Neural cell (in vitro differentiated cells): ENCODE measurements at regions not wholly inside any gene's neighbourhood (a gene's known extent, or its start where the extent isn't known, plus 50 kb on each side); places are given as distances from the start of the nearest gene placed in this dataset.
A peak's percentile ranks its signal among the peaks of the same experiment; 100 is the strongest.

Experiments
- H2AFZ ChIP-seq: fragments of 200-600, 300-800 bp; sonication (generic), shearing (Covaris generic); 2 replicates; pipeline ENCODE4 v1.6.0; 2014; ENCODE audit warnings: low read depth, mild to moderate bottlenecking, antibody characterized with exemption, low read length, moderate library complexity
- H3F3A ChIP-seq: fragments of 200-600 bp; shearing (Covaris generic); 2 replicates; pipeline ENCODE4 v1.6.1; 2016; ENCODE audit warnings: mild to moderate bottlenecking, moderate library complexity, mixed read lengths, antibody characterized with exemption, low read length; ENCODE audit not compliant: insufficient read depth, poor library complexity, severe bottlenecking
- H3K27ac ChIP-seq: fragments of 200-600, 300-800 bp; sonication (generic), shearing (Covaris generic); 2 replicates; pipeline ENCODE4 v1.5.1; 2014; ENCODE audit warnings: mild to moderate bottlenecking, low read length, moderate library complexity
- H3K27me3 ChIP-seq: fragments of 300-800, 200-600 bp; sonication (generic), shearing (Covaris generic); 2 replicates; pipeline ENCODE4 v1.6.0; 2014; ENCODE audit warnings: mild to moderate bottlenecking, low read depth, low read length, moderate library complexity; ENCODE audit not compliant: insufficient read depth
- H3K36me3 ChIP-seq: fragments of 300-800, 200-600 bp; sonication (generic), shearing (Covaris generic); 2 replicates; pipeline ENCODE4 v1.5.1; 2014; ENCODE audit warnings: mild to moderate bottlenecking, antibody characterized with exemption, low read length, moderate library complexity; ENCODE audit not compliant: insufficient read depth
- H3K4me2 ChIP-seq: fragments of 300-800, 200-600 bp; sonication (generic), shearing (Covaris generic); 2 replicates; pipeline ENCODE4 v1.6.0; 2014; ENCODE audit warnings: mild to moderate bottlenecking, low read length
- H3K4me3 ChIP-seq: fragments of 300-800, 200-600 bp; sonication (generic), shearing (Covaris generic); 2 replicates; pipeline ENCODE4 v1.5.1; 2014; ENCODE audit warnings: mild to moderate bottlenecking, low read length, moderate library complexity
- H3K79me2 ChIP-seq: fragments of 200-600 bp; shearing (Covaris generic); replicated peaks from 2 replicates; pipeline ENCODE4 v1.6.0; 2014; ENCODE audit warnings: mild to moderate bottlenecking, low read length, moderate library complexity; ENCODE audit not compliant: insufficient read depth
- H3K9ac ChIP-seq: fragments of 300-800, 200-600 bp; sonication (generic), shearing (Covaris generic); 2 replicates; pipeline ENCODE4 v1.6.1; 2016; ENCODE audit warnings: mild to moderate bottlenecking, low read length, mixed read lengths
- H3K9me2 ChIP-seq: fragments of 200-600 bp; shearing (Covaris generic); 2 replicates; pipeline ENCODE4 v1.6.1; 2016; ENCODE audit warnings: mild to moderate bottlenecking, low read length, mixed read lengths; ENCODE audit not compliant: insufficient read depth
- H3K9me3 ChIP-seq: fragments of 200-600, 300-800 bp; sonication (generic), shearing (Covaris generic); 2 replicates; pipeline ENCODE4 v1.6.1; 2016; ENCODE audit warnings: mild to moderate bottlenecking, mixed run types, low read length, moderate library complexity, mixed read lengths
- H4K20me1 ChIP-seq: fragments of 200-600 bp; shearing (Covaris generic); 2 replicates; pipeline ENCODE4 v1.6.1; 2016; ENCODE audit warnings: mild to moderate bottlenecking, mixed run types; ENCODE audit not compliant: insufficient read depth
- CTCF ChIP-seq: fragments of 450-650 bp; IDR thresholded peaks from 2 replicates; pipeline ENCODE4 v1.5.1; 2014; ENCODE audit warnings: antibody characterized with exemption, mild to moderate bottlenecking, moderate library complexity; ENCODE audit not compliant: poor library complexity, severe bottlenecking
- EP300 ChIP-seq: fragments of 450-650 bp; conservative IDR thresholded peaks from 2 replicates; pipeline ENCODE4 v1.6.1; 2014; ENCODE audit warnings: antibody characterized with exemption, mild to moderate bottlenecking, moderate library complexity; ENCODE audit not compliant: poor library complexity, severe bottlenecking
- EZH2 ChIP-seq: fragments of 200-600, 300-800 bp; shearing (Covaris generic), sonication (generic); IDR thresholded peaks from 2 replicates; pipeline ENCODE4 v1.6.1; 2014; ENCODE audit warnings: antibody characterized with exemption, low read length, borderline replicate concordance, mild to moderate bottlenecking; ENCODE audit not compliant: insufficient read depth, poor library complexity, severe bottlenecking
- MXI1 ChIP-seq: fragments of 450-650 bp; conservative IDR thresholded peaks from 2 replicates; pipeline ENCODE4 v1.6.1; 2014; ENCODE audit warnings: antibody characterized with exemption, mild to moderate bottlenecking; ENCODE audit not compliant: poor library complexity, severe bottlenecking
- POLR2AphosphoS5 ChIP-seq: IDR thresholded peaks from 2 replicates; pipeline ENCODE4 v1.6.1; 2012
- RAD21 ChIP-seq: fragments of 450-650 bp; conservative IDR thresholded peaks from 2 replicates; pipeline ENCODE4 v1.6.1; 2014; ENCODE audit warnings: antibody characterized with exemption, mild to moderate bottlenecking, moderate library complexity
- REST ChIP-seq: IDR thresholded peaks from 2 replicates; pipeline ENCODE4 v1.6.1; 2012; ENCODE audit warnings: borderline replicate concordance
- SMC3 ChIP-seq: fragments of 450-650 bp; conservative IDR thresholded peaks from 2 replicates; pipeline ENCODE4 v1.6.1; 2014; ENCODE audit warnings: antibody characterized with exemption, mild to moderate bottlenecking, moderate library complexity; ENCODE audit not compliant: poor library complexity
- TAF1 ChIP-seq: IDR thresholded peaks from 2 replicates; pipeline ENCODE4 v1.6.1; 2012; ENCODE audit warnings: low read depth

GRCh38 chr18:57943723-57944122, 100.3 kb upstream of the NEDD4L start:
- no peaks in the 10 kb centered on the region for H3K27me3 ChIP-seq
- H4K20me1 ChIP-seq, result no peaks in the 10 kb centered on the region
- H3K9me2 ChIP-seq, result no peaks in the 10 kb centered on the region
- no peak overlapping the region for H3K4me2 ChIP-seq
- no peak overlapping the region for H2AFZ ChIP-seq
- no peak overlapping the region for H3K9ac ChIP-seq
- no peaks in the 10 kb centered on the region for H3K36me3 ChIP-seq
- H3K79me2 ChIP-seq, result no peaks in the 10 kb centered on the region
- H3K27ac ChIP-seq, result peak overlapping the region; percentile 83
- no peak overlapping the region for H3K4me3 ChIP-seq
- no peaks in the 10 kb centered on the region for H3K9me3 ChIP-seq
- TF ChIP-seq MXI1 (no peak), EZH2 (no peak), CTCF (no peak), TAF1 (no peak), SMC3 (no peak), EP300 (no peak)
- no peaks in the 10 kb centered on the region for H3F3A ChIP-seq

DNA sequence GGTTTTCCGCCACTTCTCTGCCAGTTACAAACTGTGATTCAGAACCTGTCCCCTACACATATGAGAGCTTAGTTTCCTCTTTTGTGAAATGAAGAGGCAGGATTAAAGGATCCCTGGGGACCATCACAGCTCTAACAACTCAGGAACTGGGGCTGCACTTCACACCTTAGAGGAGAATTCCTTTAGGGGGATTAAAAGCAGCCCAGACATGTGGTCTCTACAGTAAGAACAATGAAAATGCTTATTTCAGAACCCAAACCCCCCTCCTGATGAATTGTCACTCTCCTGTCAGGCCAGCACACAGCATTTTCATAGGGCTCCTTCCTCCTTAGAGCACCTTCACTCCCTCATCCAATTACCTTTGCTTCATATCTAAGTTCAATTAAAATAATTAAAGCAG, 101.5 kb upstream of the NEDD4L start:
- H3F3A ChIP-seq, result no peaks in the 10 kb centered on the region
- peak overlapping the region; percentile 43 for H3K4me3 ChIP-seq
- no peaks in the 10 kb centered on the region for H3K9me3 ChIP-seq
- no peaks in the 10 kb centered on the region for H3K36me3 ChIP-seq
- peak overlapping the region; percentile 54 for H3K9ac ChIP-seq
- peak overlapping the region; percentile 10 for H3K4me2 ChIP-seq
- H3K9me2 ChIP-seq, result no peaks in the 10 kb centered on the region
- H4K20me1 ChIP-seq, result no peaks in the 10 kb centered on the region
- no peaks in the 10 kb centered on the region for H3K79me2 ChIP-seq
- no peaks in the 10 kb centered on the region for H3K27me3 ChIP-seq
- TF ChIP-seq CTCF (no peak), SMC3 (no peak), EZH2 (no peak), RAD21 (no peak), POLR2AphosphoS5 (peak; percentile 45), TAF1 (no peak), EP300 (peak; percentile 61), REST (peak; percentile 34), MXI1 (no peak)
- no peak overlapping the region for H2AFZ ChIP-seq
- peak overlapping the region; percentile 83 for H3K27ac ChIP-seq
